Renal cortical epithelial cell (primary cell): ENCODE measurements at regions not wholly inside any gene's neighbourhood (a gene's known extent, or its start where the extent isn't known, plus 50 kb on each side); places are given as distances from the start of the nearest gene placed in this dataset.

Experiments
- DNase-seq: peaks from one replicate; pipeline ENCODE4 v3.0.0-alpha.2; 2011; ENCODE audit warnings: low read depth

DNA sequence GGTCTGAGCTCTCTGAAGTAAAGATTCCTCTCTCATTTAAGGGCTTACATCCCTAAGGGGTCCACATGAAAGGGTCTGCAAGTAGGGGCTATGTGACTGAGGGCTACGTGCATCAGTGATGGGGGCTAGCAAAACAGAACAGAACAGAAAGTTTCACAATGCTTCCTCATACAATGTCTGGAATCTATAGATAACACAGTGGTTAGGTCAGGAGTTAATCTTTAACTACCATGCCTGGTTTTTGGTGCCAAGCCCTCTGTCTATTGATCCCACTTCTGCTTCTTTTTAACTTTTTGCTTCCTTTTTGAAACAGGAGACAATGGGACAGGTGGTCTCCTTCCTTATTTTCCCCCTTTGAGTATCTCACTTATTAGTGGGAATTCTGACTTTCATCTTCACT is 263.0 kb downstream of the DDX3Y start:
- no peak for DNase-seq

DNA sequence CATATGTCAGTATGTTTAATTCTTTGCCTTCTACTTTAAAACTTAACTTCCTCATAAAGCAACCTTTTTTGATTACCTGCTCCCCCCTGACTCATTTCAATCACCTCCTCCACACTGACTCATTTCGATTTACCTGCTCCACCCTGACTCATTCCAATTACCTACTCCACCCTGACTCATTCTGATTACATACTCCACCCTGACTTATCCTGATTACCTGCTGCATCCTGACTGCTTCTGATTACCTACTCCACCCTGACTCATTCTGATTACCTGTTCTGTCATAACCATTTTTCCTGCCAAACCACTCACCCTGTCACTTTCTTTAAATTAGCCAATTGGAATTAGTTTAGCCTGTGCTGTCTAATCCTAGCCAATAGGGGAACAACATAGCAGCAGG is 263.6 kb downstream of the DDX3Y start:
- peak; percentile 52 for DNase-seq
